ENCODE measurements at regions not wholly inside any gene's neighbourhood (a gene's known extent, or its start where the extent isn't known, plus 50 kb on each side); places are given as distances from the start of the nearest gene placed in this dataset.
A peak's percentile ranks its signal among the peaks of the same experiment; 100 is the strongest.

GRCh38 chr6:145036848-145037567, 698.3 kb downstream of the EPM2A start:
- DNase-seq = no peak

GRCh38 chr6:145042559-145042958, 692.8 kb downstream of the EPM2A start:
- no peak for DNase-seq

GRCh38 chr6:145043926-145044500, 691.3 kb downstream of the EPM2A start:
- DNase-seq = no peak

GRCh38 chr6:145044641-145045246, 690.6 kb downstream of the EPM2A start:
- DNase-seq = no peak

- no peak for DNase-seq
Observed at GRCh38 chr6:145045582-145045981, 689.7 kb downstream of the EPM2A start.

- DNase-seq = peak; percentile 29
Observed at GRCh38 chr6:145047891-145048290, 687.4 kb downstream of the EPM2A start.

- peak; percentile 45 for DNase-seq
Observed at GRCh38 chr6:145051661-145052060, 683.7 kb downstream of the EPM2A start.

GRCh38 chr6:145055567-145055966, 679.8 kb downstream of the EPM2A start:
- DNase-seq = no peak

GRCh38 chr6:145060714-145061113, 674.6 kb downstream of the EPM2A start:
- peak; percentile 56 for DNase-seq

GRCh38 chr6:145063091-145063490, 672.2 kb downstream of the EPM2A start:
- peak; percentile 5 for DNase-seq

GRCh38 chr6:145067430-145067829, 667.9 kb downstream of the EPM2A start:
- no peak for DNase-seq

GRCh38 chr6:145068577-145068976, 666.7 kb downstream of the EPM2A start:
- no peak for DNase-seq

- no peak for DNase-seq
Observed at GRCh38 chr6:145069966-145070365, 665.4 kb downstream of the EPM2A start.

GRCh38 chr6:145070791-145071190, 664.5 kb downstream of the EPM2A start:
- no peak for DNase-seq

GRCh38 chr6:145071836-145072235, 663.5 kb downstream of the EPM2A start:
- no peak for DNase-seq

- DNase-seq = no peak
Observed at GRCh38 chr6:145073811-145074210, 661.5 kb downstream of the EPM2A start.

- no peak for DNase-seq
Observed at GRCh38 chr6:145074805-145075204, 660.5 kb downstream of the EPM2A start.

GRCh38 chr6:145075425-145075824, 659.9 kb downstream of the EPM2A start:
- DNase-seq = no peak

- no peak for DNase-seq
Observed at GRCh38 chr6:145076115-145076841, 659.0 kb downstream of the EPM2A start.

- no peak for DNase-seq
Observed at GRCh38 chr6:145077382-145077781, 657.9 kb downstream of the EPM2A start.

- DNase-seq = no peak
Observed at GRCh38 chr6:145080651-145081050, 654.7 kb downstream of the EPM2A start.

- no peak for DNase-seq
Observed at GRCh38 chr6:145081677-145082076, 653.6 kb downstream of the EPM2A start.

- DNase-seq = no peak
Observed at GRCh38 chr6:145082359-145082758, 653.0 kb downstream of the EPM2A start.

GRCh38 chr6:145086197-145086596, 649.1 kb downstream of the EPM2A start:
- DNase-seq = no peak

All from inflammatory macrophage treated with lipopolysaccharide for 4 hours (primary cell).